CD14-positive monocyte (primary cell): ENCODE measurements at regions not wholly inside any gene's neighbourhood (a gene's known extent, or its start where the extent isn't known, plus 50 kb on each side); places are given as distances from the start of the nearest gene placed in this dataset.
"Not testable (repeated sequence)": the region's sequence is repeated elsewhere in the genome, so short reads cannot be mapped to it uniquely, and the experiment has no call there.

Experiments used
- DNase-seq, 3 donors: peaks; one replicate each; pipeline ENCODE4 v3.0.0-alpha.2; 2011 to 2022
- H2AFZ ChIP-seq: 2 replicates; pipeline ENCODE4 v1.6.0; 2012; ENCODE audit warnings: mild to moderate bottlenecking, low read depth, low read length, inconsistent platforms; ENCODE audit not compliant: insufficient read depth, poor library complexity, severe bottlenecking
- H3K27ac ChIP-seq, 2 donors: 1 replicate in 1 of 2; 2 replicates in 1 of 2; pipeline ENCODE4 v1.5.1; 2012 to 2013; ENCODE audit warnings: low read length in 2 of 2, control low read depth in 1 of 2, inconsistent platforms in 1 of 2, low read depth in 1 of 2, mild to moderate bottlenecking in 1 of 2
- H3K27me3 ChIP-seq, 2 donors: one replicate each; pipeline versions ENCODE4 v1.6.0 to v1.6.1; 2011 to 2013; ENCODE audit warnings: low read length in 2 of 2; ENCODE audit not compliant: control insufficient read depth in 2 of 2, insufficient read depth in 2 of 2
- H3K36me3 ChIP-seq, 2 donors: replicated peaks in 1 of 2; 1 replicate in 1 of 2; 2 replicates in 1 of 2; pipeline versions ENCODE4 v1.5.1 to v1.6.1; 2012 to 2013; ENCODE audit warnings: low read length in 2 of 2, control low read depth in 1 of 2, inconsistent platforms in 1 of 2, mild to moderate bottlenecking in 1 of 2; ENCODE audit not compliant: insufficient read depth in 2 of 2, control insufficient read depth in 1 of 2
- H3K4me1 ChIP-seq, 2 donors: 1 replicate in 1 of 2; 2 replicates in 1 of 2; pipeline versions ENCODE4 v1.5.1 to v1.6.1; 2012 to 2013; ENCODE audit warnings: low read length in 2 of 2, control low read depth in 1 of 2, inconsistent platforms in 1 of 2, mild to moderate bottlenecking in 1 of 2, moderate library complexity in 1 of 2; ENCODE audit not compliant: insufficient read depth in 2 of 2, control insufficient read depth in 1 of 2
- H3K4me2 ChIP-seq: replicated peaks from 2 replicates; pipeline ENCODE3; 2012; ENCODE audit warnings: low read length, moderate library complexity, mild to moderate bottlenecking; ENCODE audit not compliant: poor library complexity, severe bottlenecking; ENCODE audit errors: extremely low read depth
- H3K4me3 ChIP-seq, 3 experiments: fragments of 200-600 bp in 1 of 3; sonication (generic) in 1 of 3; replicated peaks in 1 of 3; 1 replicate in 2 of 3; 2 replicates in 1 of 3; pipeline ENCODE4 v1.5.1; 2011 to 2013; ENCODE audit warnings: low read length in 3 of 3, mild to moderate bottlenecking in 3 of 3, control low read depth in 2 of 3, low read depth in 2 of 3, inconsistent platforms in 1 of 3, moderate library complexity in 1 of 3
- H3K79me2 ChIP-seq: 2 replicates; pipeline ENCODE4 v1.6.0; 2012; ENCODE audit warnings: mild to moderate bottlenecking, control low read depth, inconsistent platforms, low read length, moderate library complexity; ENCODE audit not compliant: insufficient read depth
- H3K9ac ChIP-seq: 2 replicates; pipeline ENCODE4 v1.6.0; 2017; ENCODE audit warnings: low read length, mild to moderate bottlenecking; ENCODE audit not compliant: insufficient read depth, poor library complexity, severe bottlenecking
- H3K9me3 ChIP-seq, 2 donors: replicated peaks in 1 of 2; 1 replicate in 1 of 2; 2 replicates in 1 of 2; pipeline versions ENCODE4 v1.5.1 to v1.6.1; 2012 to 2013; ENCODE audit warnings: low read length in 2 of 2, control low read depth in 1 of 2; ENCODE audit not compliant: control insufficient read depth in 1 of 2, insufficient read depth in 1 of 2
- H4K20me1 ChIP-seq: 2 replicates; pipeline ENCODE4 v1.6.0; 2012; ENCODE audit warnings: mild to moderate bottlenecking, low read length, control low read depth, moderate library complexity; ENCODE audit not compliant: insufficient read depth
- H3K27ac Mint-ChIP-seq, 7 donors: one replicate each; pipeline ENCODE4 v1.8.0; 2020; ENCODE audit warnings: mild to moderate bottlenecking in 7 of 7, mixed read lengths in 7 of 7, moderate library complexity in 6 of 7, inconsistent platforms in 2 of 7
- H3K27me3 Mint-ChIP-seq, 3 donors: one replicate each; pipeline ENCODE4 v1.8.0; 2021 to 2022; ENCODE audit warnings: low read depth in 3 of 3, mild to moderate bottlenecking in 3 of 3, mixed read lengths in 3 of 3, moderate library complexity in 3 of 3, inconsistent platforms in 1 of 3
- H3K36me3 Mint-ChIP-seq, 2 donors: one replicate each; pipeline ENCODE4 v1.8.0; 2020; ENCODE audit warnings: mixed read lengths in 2 of 2, inconsistent platforms in 1 of 2, mild to moderate bottlenecking in 1 of 2
- H3K4me1 Mint-ChIP-seq: one replicate; pipeline ENCODE4 v1.8.0; 2020; ENCODE audit warnings: mild to moderate bottlenecking, mixed read lengths
- H3K4me3 Mint-ChIP-seq, 2 donors: one replicate each; pipeline ENCODE4 v1.8.0; 2020; ENCODE audit warnings: mild to moderate bottlenecking in 2 of 2, mixed read lengths in 2 of 2, moderate library complexity in 1 of 2
- H3K9me3 Mint-ChIP-seq, 7 donors: one replicate each; pipeline ENCODE4 v1.8.0; 2020 to 2022; ENCODE audit warnings: mixed read lengths in 7 of 7, mild to moderate bottlenecking in 6 of 7, moderate library complexity in 6 of 7, inconsistent platforms in 2 of 7
- CTCF ChIP-seq: fragments of 200-600 bp; IDR thresholded peaks from one replicate; pipeline ENCODE4 v1.8.0; 2022; ENCODE audit warnings: antibody characterized with exemption, mild to moderate bottlenecking
- WGBS: methylation state at CpG from one replicate; pipeline ENCODE4 v1.1.5; 2013; ENCODE audit warnings: missing lambda C conversion rate; ENCODE audit not compliant: insufficient coverage; 5-methylcytosine and 5-hydroxymethylcytosine counted together
- intact Hi-C, 2 donors: fragments of 100-400 bp; cut with micrococcal nuclease; formaldehyde crosslinking; loops; one replicate each; pipeline versions ENCODE4 v1.15.0 to v1.15.1; 2023

GRCh38 chr14:105773584-105773983 lies 247.2 kb downstream of the TMEM121 start:
- Mint-ChIP-seq H3K4me1 (no peaks in the 10 kb centered on the region), H3K27me3 (peaks cover 2 to 5% (median 2%) of the 10 kb centered on the region in 3 donors), H3K27ac (no peak overlapping the region), H3K4me3 (peak overlapping the region in 1 of 2 donors; percentile 9), H3K9me3 (peaks cover 12 to 21% (median 14%) of the 10 kb centered on the region in 7 donors), H3K36me3 (no peaks in the 10 kb centered on the region)
- whole genome bisulfite sequencing: 87% methylated on average over 3 of the region's 3 CpGs
- H3K4me1 ChIP-seq: no peaks in the 10 kb centered on the region
- no peak overlapping the region for H3K4me3 ChIP-seq
- no peaks in the 10 kb centered on the region for H4K20me1 ChIP-seq
- no peaks in the 10 kb centered on the region for H3K36me3 ChIP-seq
- no peak for TF ChIP-seq CTCF
- intact Hi-C loops: no loop called here
- no peak for DNase-seq
- H3K79me2 ChIP-seq: no peaks in the 10 kb centered on the region
- no peak overlapping the region for H3K9ac ChIP-seq
- H3K27ac ChIP-seq: no peak overlapping the region
- no peaks in the 10 kb centered on the region for H3K27me3 ChIP-seq
- no peak overlapping the region for H3K4me2 ChIP-seq
- no peak overlapping the region for H2AFZ ChIP-seq
- peaks cover 10% of the 10 kb centered on the region in 2 donors for H3K9me3 ChIP-seq

GRCh38 chr14:105774001-105774400 lies 247.6 kb downstream of the TMEM121 start:
- Histone ChIP-seq H4K20me1 (no peaks in the 10 kb centered on the region), H3K27me3 (no peaks in the 10 kb centered on the region), H3K27ac (no peak overlapping the region), H3K9me3 (peaks cover 13 to 14% of the 10 kb centered on the region in 2 donors), H3K36me3 (no peaks in the 10 kb centered on the region), H3K79me2 (no peaks in the 10 kb centered on the region), H2AFZ (no peak overlapping the region), H3K9ac (no peak overlapping the region), H3K4me2 (no peak overlapping the region), H3K4me1 (no peaks in the 10 kb centered on the region), H3K4me3 (no peak overlapping the region)
- Mint-ChIP-seq H3K27ac (peak overlapping the region in 1 of 7 donors; percentile 43), H3K4me1 (no peaks in the 10 kb centered on the region), H3K27me3 (peaks cover 2 to 5% (median 2%) of the 10 kb centered on the region in 3 donors), H3K36me3 (no peaks in the 10 kb centered on the region), H3K4me3 (no peak overlapping the region), H3K9me3 (peaks cover 13 to 25% (median 17%) of the 10 kb centered on the region in 7 donors)
- no peak for DNase-seq
- intact Hi-C loops: no loop called here
- TF ChIP-seq CTCF: no peak
- 92% methylated on average over 3 of the region's 3 CpGs for WGBS

DNA sequence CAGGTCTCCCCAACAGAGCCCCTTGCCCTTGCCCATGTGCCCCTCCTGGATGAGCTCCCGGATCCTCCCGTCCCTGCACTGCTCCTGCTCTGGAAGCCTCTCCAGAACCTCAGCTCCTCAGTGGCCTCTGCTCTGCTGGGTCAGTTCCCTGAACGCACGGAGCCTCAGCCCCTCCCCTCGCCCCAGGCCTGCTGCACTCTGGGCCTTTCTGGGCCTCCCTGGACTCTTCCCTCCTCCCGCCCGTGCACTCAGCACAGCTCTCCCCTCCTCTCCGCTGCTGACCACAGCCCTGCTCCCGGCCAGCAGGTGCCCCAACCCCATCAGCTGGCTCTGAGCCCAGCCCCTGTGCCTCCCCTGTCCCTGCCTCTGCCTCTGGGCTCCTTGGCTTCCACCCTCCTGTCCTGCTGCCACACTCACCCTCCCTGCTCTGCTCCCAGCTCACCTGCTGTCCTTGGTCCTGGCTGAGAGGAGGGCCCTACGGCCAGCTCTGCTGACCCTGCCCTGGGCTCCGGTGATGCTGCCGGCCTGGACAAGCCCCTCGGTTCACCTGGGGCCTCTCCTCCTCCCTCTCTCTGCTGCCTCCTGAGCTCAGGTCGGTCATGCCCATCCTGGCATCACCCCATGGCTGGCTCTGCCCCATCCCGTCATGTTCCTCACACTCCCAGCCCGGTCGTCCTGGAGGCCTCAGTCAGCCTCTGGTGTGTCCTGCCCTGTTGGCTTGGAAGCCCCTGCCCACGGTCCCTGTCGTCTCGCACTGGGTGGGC lies 248.4 kb downstream of the TMEM121 start:
- H2AFZ ChIP-seq, H3K79me2 ChIP-seq, H3K27me3 Mint-ChIP-seq, H3K27ac ChIP-seq, H3K36me3 Mint-ChIP-seq, H3K27me3 ChIP-seq, intact Hi-C loops, H3K4me1 Mint-ChIP-seq, H3K4me1 ChIP-seq, H3K4me2 ChIP-seq, H4K20me1 ChIP-seq, H3K27ac Mint-ChIP-seq, DNase-seq, H3K36me3 ChIP-seq, H3K9ac ChIP-seq, H3K4me3 ChIP-seq: not testable (repeated sequence)
- Mint-ChIP-seq H3K9me3 (peaks cover 17 to 31% (median 23%) of the 10 kb centered on the region in 7 donors), H3K4me3 (peak overlapping the region in 1 of 2 donors; percentile 27)
- 94% methylated on average over 9 of the region's 20 CpGs for WGBS
- H3K9me3 ChIP-seq: peaks cover 15 to 20% of the 10 kb centered on the region in 2 donors
